ENCODE measurements at regions not wholly inside any gene's neighbourhood (a gene's known extent, or its start where the extent isn't known, plus 50 kb on each side); places are given as distances from the start of the nearest gene placed in this dataset.

DNA sequence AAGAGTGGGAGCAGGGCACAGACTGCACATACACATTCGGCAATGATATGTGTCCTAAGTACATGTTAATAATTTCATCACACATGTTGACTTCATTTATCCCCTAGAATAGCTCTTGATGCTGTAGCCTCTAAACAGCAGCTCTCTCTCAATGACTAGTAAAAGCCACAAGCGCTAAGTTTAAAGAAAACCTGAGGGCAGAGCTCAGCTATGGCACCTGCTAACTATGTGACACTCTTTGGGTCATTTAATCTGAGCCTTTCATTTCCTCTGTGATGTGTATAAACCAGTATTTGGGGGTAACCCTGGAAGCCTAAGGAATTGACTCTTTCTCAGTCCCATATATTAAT lies 140.6 kb upstream of the MOCS2 start:
- TF ChIP-seq, protein P1, sequence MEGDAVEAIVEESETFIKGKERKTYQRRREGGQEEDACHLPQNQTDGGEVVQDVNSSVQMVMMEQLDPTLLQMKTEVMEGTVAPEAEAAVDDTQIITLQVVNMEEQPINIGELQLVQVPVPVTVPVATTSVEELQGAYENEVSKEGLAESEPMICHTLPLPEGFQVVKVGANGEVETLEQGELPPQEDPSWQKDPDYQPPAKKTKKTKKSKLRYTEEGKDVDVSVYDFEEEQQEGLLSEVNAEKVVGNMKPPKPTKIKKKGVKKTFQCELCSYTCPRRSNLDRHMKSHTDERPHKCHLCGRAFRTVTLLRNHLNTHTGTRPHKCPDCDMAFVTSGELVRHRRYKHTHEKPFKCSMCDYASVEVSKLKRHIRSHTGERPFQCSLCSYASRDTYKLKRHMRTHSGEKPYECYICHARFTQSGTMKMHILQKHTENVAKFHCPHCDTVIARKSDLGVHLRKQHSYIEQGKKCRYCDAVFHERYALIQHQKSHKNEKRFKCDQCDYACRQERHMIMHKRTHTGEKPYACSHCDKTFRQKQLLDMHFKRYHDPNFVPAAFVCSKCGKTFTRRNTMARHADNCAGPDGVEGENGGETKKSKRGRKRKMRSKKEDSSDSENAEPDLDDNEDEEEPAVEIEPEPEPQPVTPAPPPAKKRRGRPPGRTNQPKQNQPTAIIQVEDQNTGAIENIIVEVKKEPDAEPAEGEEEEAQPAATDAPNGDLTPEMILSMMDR (conservative IDR thresholded peaks at IDR 0.05; ENCODE audit: low read depth, low read length): no peak
- no peak for TF ChIP-seq EZH2phosphoT487 (IDR thresholded peaks at IDR 0.05; ENCODE audit: borderline replicate concordance, low read length)

Measured in PC-3 (cell line).